ENCODE measurements at regions not wholly inside any gene's neighbourhood (a gene's known extent, or its start where the extent isn't known, plus 50 kb on each side); places are given as distances from the start of the nearest gene placed in this dataset.
"Not testable (repeated sequence)": the region's sequence is repeated elsewhere in the genome, so short reads cannot be mapped to it uniquely, and the experiment has no call there.

DNA sequence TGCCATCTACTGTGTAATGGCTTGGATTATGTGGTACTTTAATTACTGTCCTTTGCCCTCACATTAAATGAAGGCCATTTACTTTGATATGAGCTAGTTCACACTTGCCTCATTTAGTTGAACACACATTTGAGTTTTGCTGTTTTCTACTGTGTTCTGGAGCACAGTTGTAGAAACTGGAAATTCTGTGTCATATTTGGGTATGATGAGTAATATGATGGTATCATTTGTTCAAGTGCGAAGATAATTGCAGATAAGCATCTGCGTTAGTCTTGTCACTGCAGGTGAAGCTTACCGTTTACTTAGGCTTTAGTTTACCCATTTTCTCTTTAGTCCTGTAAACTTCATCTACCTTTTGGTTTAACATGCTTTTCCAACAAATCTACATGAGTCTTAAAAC is 183.9 kb downstream of the OR4M2 start:
- TF ChIP-seq, protein P1, sequence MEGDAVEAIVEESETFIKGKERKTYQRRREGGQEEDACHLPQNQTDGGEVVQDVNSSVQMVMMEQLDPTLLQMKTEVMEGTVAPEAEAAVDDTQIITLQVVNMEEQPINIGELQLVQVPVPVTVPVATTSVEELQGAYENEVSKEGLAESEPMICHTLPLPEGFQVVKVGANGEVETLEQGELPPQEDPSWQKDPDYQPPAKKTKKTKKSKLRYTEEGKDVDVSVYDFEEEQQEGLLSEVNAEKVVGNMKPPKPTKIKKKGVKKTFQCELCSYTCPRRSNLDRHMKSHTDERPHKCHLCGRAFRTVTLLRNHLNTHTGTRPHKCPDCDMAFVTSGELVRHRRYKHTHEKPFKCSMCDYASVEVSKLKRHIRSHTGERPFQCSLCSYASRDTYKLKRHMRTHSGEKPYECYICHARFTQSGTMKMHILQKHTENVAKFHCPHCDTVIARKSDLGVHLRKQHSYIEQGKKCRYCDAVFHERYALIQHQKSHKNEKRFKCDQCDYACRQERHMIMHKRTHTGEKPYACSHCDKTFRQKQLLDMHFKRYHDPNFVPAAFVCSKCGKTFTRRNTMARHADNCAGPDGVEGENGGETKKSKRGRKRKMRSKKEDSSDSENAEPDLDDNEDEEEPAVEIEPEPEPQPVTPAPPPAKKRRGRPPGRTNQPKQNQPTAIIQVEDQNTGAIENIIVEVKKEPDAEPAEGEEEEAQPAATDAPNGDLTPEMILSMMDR (IDR thresholded peaks at IDR 0.05; ENCODE audit: insufficient read depth, low read length): not testable (repeated sequence)
- not testable (repeated sequence) for TF ChIP-seq POLR2AphosphoS5 (IDR thresholded peaks at IDR 0.05; ENCODE audit: low read depth); SPI1 (IDR thresholded peaks at IDR 0.05; ENCODE audit: borderline replicate concordance, low read depth)
- TF ChIP-seq, protein P2, sequence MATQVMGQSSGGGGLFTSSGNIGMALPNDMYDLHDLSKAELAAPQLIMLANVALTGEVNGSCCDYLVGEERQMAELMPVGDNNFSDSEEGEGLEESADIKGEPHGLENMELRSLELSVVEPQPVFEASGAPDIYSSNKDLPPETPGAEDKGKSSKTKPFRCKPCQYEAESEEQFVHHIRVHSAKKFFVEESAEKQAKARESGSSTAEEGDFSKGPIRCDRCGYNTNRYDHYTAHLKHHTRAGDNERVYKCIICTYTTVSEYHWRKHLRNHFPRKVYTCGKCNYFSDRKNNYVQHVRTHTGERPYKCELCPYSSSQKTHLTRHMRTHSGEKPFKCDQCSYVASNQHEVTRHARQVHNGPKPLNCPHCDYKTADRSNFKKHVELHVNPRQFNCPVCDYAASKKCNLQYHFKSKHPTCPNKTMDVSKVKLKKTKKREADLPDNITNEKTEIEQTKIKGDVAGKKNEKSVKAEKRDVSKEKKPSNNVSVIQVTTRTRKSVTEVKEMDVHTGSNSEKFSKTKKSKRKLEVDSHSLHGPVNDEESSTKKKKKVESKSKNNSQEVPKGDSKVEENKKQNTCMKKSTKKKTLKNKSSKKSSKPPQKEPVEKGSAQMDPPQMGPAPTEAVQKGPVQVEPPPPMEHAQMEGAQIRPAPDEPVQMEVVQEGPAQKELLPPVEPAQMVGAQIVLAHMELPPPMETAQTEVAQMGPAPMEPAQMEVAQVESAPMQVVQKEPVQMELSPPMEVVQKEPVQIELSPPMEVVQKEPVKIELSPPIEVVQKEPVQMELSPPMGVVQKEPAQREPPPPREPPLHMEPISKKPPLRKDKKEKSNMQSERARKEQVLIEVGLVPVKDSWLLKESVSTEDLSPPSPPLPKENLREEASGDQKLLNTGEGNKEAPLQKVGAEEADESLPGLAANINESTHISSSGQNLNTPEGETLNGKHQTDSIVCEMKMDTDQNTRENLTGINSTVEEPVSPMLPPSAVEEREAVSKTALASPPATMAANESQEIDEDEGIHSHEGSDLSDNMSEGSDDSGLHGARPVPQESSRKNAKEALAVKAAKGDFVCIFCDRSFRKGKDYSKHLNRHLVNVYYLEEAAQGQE (IDR thresholded peaks at IDR 0.05; ENCODE audit: insufficient replicate concordance, low read depth): not testable (repeated sequence)
